Spleen (tissue), 11 donors: ENCODE measurements at regions not wholly inside any gene's neighbourhood (a gene's known extent, or its start where the extent isn't known, plus 50 kb on each side); places are given as distances from the start of the nearest gene placed in this dataset.

Source experiments
- DNase-seq: peaks from one replicate; pipeline ENCODE4 v3.0.0-alpha.2; 2020
- H3K27ac ChIP-seq, 8 donors: fragments of 200-600 bp; sonication (generic) in 7 of 8; 1 replicate in 4 of 8; 2 replicates in 4 of 8; pipeline versions ENCODE4 v1.5.0 to v1.8.0; 2016 to 2021; ENCODE audit warnings: inconsistent platforms in 4 of 8, mild to moderate bottlenecking in 4 of 8, moderate library complexity in 1 of 8
- H3K27me3 ChIP-seq, 7 donors: fragments of 200-600 bp; sonication (generic) in 6 of 7; replicated peaks in 1 of 7; 1 replicate in 4 of 7; 2 replicates in 3 of 7; pipeline versions ENCODE4 v1.5.0 to v1.8.0; 2016 to 2021; ENCODE audit warnings: inconsistent platforms in 3 of 7, mild to moderate bottlenecking in 1 of 7
- H3K36me3 ChIP-seq, 6 donors: fragments of 200-600 bp; sonication (generic) in 5 of 6; 1 replicate in 4 of 6; 2 replicates in 2 of 6; pipeline versions ENCODE4 v1.5.0 to v1.8.0; 2016 to 2021; ENCODE audit warnings: inconsistent platforms in 2 of 6
- H3K4me1 ChIP-seq, 6 donors: fragments of 200-600 bp; sonication (generic) in 5 of 6; 1 replicate in 3 of 6; 2 replicates in 3 of 6; pipeline versions ENCODE4 v1.5.0 to v1.8.0; 2016 to 2021; ENCODE audit warnings: inconsistent platforms in 3 of 6
- H3K4me3 ChIP-seq, 8 donors: fragments of 200-600 bp; sonication (generic) in 7 of 8; 1 replicate in 4 of 8; 2 replicates in 4 of 8; pipeline versions ENCODE4 v1.5.0 to v1.8.0; 2016 to 2021; ENCODE audit warnings: inconsistent platforms in 4 of 8, mild to moderate bottlenecking in 4 of 8, moderate library complexity in 2 of 8
- H3K9me3 ChIP-seq, 8 donors: fragments of 200-600 bp; sonication (generic) in 7 of 8; 1 replicate in 4 of 8; 2 replicates in 4 of 8; pipeline versions ENCODE4 v1.5.0 to v1.8.0; 2016 to 2021; ENCODE audit warnings: inconsistent platforms in 4 of 8
- CTCF ChIP-seq, 11 experiments: fragments of 200-600 bp in 7 of 11; fragments of 450-650 bp in 4 of 11; sonication (generic) in 4 of 11; IDR thresholded peaks in 8 of 11; conservative IDR thresholded peaks in 3 of 11; 1 replicate in 7 of 11; 2 replicates in 4 of 11; pipeline versions ENCODE4 v1.4.0 to v1.8.0; 2016 to 2021; ENCODE audit warnings: antibody characterized with exemption in 11 of 11, inconsistent platforms in 4 of 11, mild to moderate bottlenecking in 1 of 11
- POLR2A ChIP-seq, 3 donors: fragments of 450-650 bp; IDR thresholded peaks; one replicate each; pipeline ENCODE4 v1.5.1; 2017; ENCODE audit warnings: antibody characterized with exemption in 3 of 3, mild to moderate bottlenecking in 1 of 3
- POLR2AphosphoS5 ChIP-seq, 3 donors: sonication (generic); formaldehyde crosslinking; IDR thresholded peaks; one replicate each; pipeline ENCODE4 v1.5.1; 2017; ENCODE audit warnings: antibody characterized with exemption in 3 of 3
- WGBS, 5 donors: extraction: QIAGEN DNeasy Blood & Tissue Kit in 3 of 5; methylation state at CpG; one replicate each; pipeline versions ENCODE4 v1.1.5 to v1.1.7; 2013 to 2018; 5-methylcytosine and 5-hydroxymethylcytosine counted together
- intact Hi-C: fragments of 100-400 bp; cut with DNase I; formaldehyde crosslinking; loops from one replicate; pipeline ENCODE4 v1.15.0; 2023; ENCODE audit warnings: low total_unique reads
- donor health status: healthy with polysubstance abuse.
- donor health status: DM: no; HTN: no; CAD: no; lungs with moderate emphysema.
- donor health status: DM: no; HTN: no; CAD: no.
- donor health status: Bipolar disorder and iron deficiency.
- donor health status: healthy.
- donor health status: DM: no; HTN: no; CAD: no.
- donor health status: DM: yes; HTN: yes; CAD: no.

GRCh38 chr5:106959387-106959786 is 711.4 kb downstream of the EFNA5 start:
- no peak for DNase-seq
- WGBS, 5 donors, result 56 to 77% (median 63%) methylated on average over 2 of the region's 2 CpGs
- no peaks in the 10 kb centered on the region for H3K27me3 ChIP-seq
- no peaks in the 10 kb centered on the region for H3K9me3 ChIP-seq
- intact Hi-C loops, result no loop called here
- TF ChIP-seq POLR2A (IDR thresholded peaks at IDR 0.05) (no peak), POLR2AphosphoS5 (IDR thresholded peaks at IDR 0.05) (no peak), CTCF (IDR thresholded peaks at IDR 0.05 in 8 of 11, conservative IDR thresholded peaks at IDR 0.05 in 3 of 11) (no peak)
- no peaks in the 10 kb centered on the region for H3K4me1 ChIP-seq
- no peak overlapping the region for H3K27ac ChIP-seq
- no peaks in the 10 kb centered on the region for H3K36me3 ChIP-seq
- no peak overlapping the region for H3K4me3 ChIP-seq

- H3K36me3 ChIP-seq, result no peaks in the 10 kb centered on the region
- no peak overlapping the region for H3K27ac ChIP-seq
- intact Hi-C loops, result no loop called here
- H3K4me3 ChIP-seq, result no peak overlapping the region
- no peaks in the 10 kb centered on the region for H3K9me3 ChIP-seq
- H3K27me3 ChIP-seq, result no peaks in the 10 kb centered on the region
- WGBS, 5 donors, result 89 to 95% (median 89%) methylated on average over 3 of the region's 3 CpGs
- no peak for DNase-seq
- H3K4me1 ChIP-seq, result no peaks in the 10 kb centered on the region
- TF ChIP-seq POLR2A (IDR thresholded peaks at IDR 0.05), result no peak
- TF ChIP-seq POLR2AphosphoS5 (IDR thresholded peaks at IDR 0.05), result no peak
- no peak for TF ChIP-seq CTCF (IDR thresholded peaks at IDR 0.05 in 8 of 11, conservative IDR thresholded peaks at IDR 0.05 in 3 of 11)
Observed at GRCh38 chr5:106957336-106957735, 713.4 kb downstream of the EFNA5 start.

GRCh38 chr5:106956886-106957285 is 713.9 kb downstream of the EFNA5 start:
- no peak for DNase-seq
- H3K4me1 ChIP-seq, result no peaks in the 10 kb centered on the region
- H3K9me3 ChIP-seq, result no peaks in the 10 kb centered on the region
- no peaks in the 10 kb centered on the region for H3K27me3 ChIP-seq
- no peaks in the 10 kb centered on the region for H3K36me3 ChIP-seq
- no peak overlapping the region for H3K27ac ChIP-seq
- TF ChIP-seq POLR2AphosphoS5 (IDR thresholded peaks at IDR 0.05) (no peak), CTCF (IDR thresholded peaks at IDR 0.05 in 8 of 11, conservative IDR thresholded peaks at IDR 0.05 in 3 of 11) (no peak), POLR2A (IDR thresholded peaks at IDR 0.05) (no peak)
- intact Hi-C loops, result no loop called here
- H3K4me3 ChIP-seq, result no peak overlapping the region
- WGBS, 5 donors, result 42 to 67% (median 53%) methylated on average over 1 of the region's 1 CpG

GRCh38 chr5:106956187-106956586 is 714.5 kb downstream of the EFNA5 start:
- Histone ChIP-seq H3K4me1 (no peaks in the 10 kb centered on the region), H3K27ac (no peak overlapping the region), H3K4me3 (no peak overlapping the region), H3K36me3 (no peaks in the 10 kb centered on the region), H3K9me3 (no peaks in the 10 kb centered on the region), H3K27me3 (no peaks in the 10 kb centered on the region)
- intact Hi-C loops, result no loop called here
- WGBS, 5 donors, result 73 to 82% (median 75%) methylated on average over 5 of the region's 5 CpGs
- TF ChIP-seq POLR2A (IDR thresholded peaks at IDR 0.05), result no peak
- no peak for TF ChIP-seq POLR2AphosphoS5 (IDR thresholded peaks at IDR 0.05)
- TF ChIP-seq CTCF (IDR thresholded peaks at IDR 0.05 in 8 of 11, conservative IDR thresholded peaks at IDR 0.05 in 3 of 11), result no peak
- no peak for DNase-seq
